ENCODE measurements at regions not wholly inside any gene's neighbourhood (a gene's known extent, or its start where the extent isn't known, plus 50 kb on each side); places are given as distances from the start of the nearest gene placed in this dataset.

GRCh38 chr17:77343031-77343800, 202.4 kb downstream of the SEC14L1 start:
- DNase-seq, result no peak

GRCh38 chr17:77344038-77344437, 203.3 kb downstream of the SEC14L1 start:
- DNase-seq, result no peak

GRCh38 chr17:77345260-77345910, 204.6 kb downstream of the SEC14L1 start:
- no peak for DNase-seq

- no peak for DNase-seq
Measured at GRCh38 chr17:77346765-77347164, 206.0 kb downstream of the SEC14L1 start.

- DNase-seq, result no peak
Measured at GRCh38 chr17:77347544-77347943, 206.8 kb downstream of the SEC14L1 start.

- DNase-seq, result peak; percentile 74
Measured at GRCh38 chr17:77349976-77350830, 209.4 kb downstream of the SEC14L1 start.

- no peak for DNase-seq
Measured at GRCh38 chr17:77352441-77352840, 211.7 kb downstream of the SEC14L1 start.

GRCh38 chr17:77352996-77353395, 212.2 kb downstream of the SEC14L1 start:
- DNase-seq, result no peak

GRCh38 chr17:77353684-77354419, 213.1 kb downstream of the SEC14L1 start:
- no peak for DNase-seq

- DNase-seq, result no peak
Measured at GRCh38 chr17:77354420-77354669, 213.6 kb downstream of the SEC14L1 start.

- DNase-seq, result peak; percentile 81
Measured at GRCh38 chr17:77354670-77355455, 214.1 kb downstream of the SEC14L1 start.

GRCh38 chr17:77356109-77356689, 215.4 kb downstream of the SEC14L1 start:
- no peak for DNase-seq

GRCh38 chr17:77356690-77357201, 216.0 kb downstream of the SEC14L1 start:
- no peak for DNase-seq

- no peak for DNase-seq
Measured at GRCh38 chr17:77358801-77359200, 218.0 kb downstream of the SEC14L1 start.

GRCh38 chr17:77359236-77359635, 218.5 kb downstream of the SEC14L1 start:
- DNase-seq, result no peak

- no peak for DNase-seq
Measured at GRCh38 chr17:77361986-77362620, 221.3 kb downstream of the SEC14L1 start.

GRCh38 chr17:77363821-77364361, 223.1 kb downstream of the SEC14L1 start:
- no peak for DNase-seq

- DNase-seq, result no peak
Measured at GRCh38 chr17:77364381-77364911, 223.7 kb downstream of the SEC14L1 start.

- no peak for DNase-seq
Measured at GRCh38 chr17:77364941-77365583, 224.3 kb downstream of the SEC14L1 start.

- DNase-seq, result no peak
Measured at GRCh38 chr17:77365584-77366186, 224.9 kb downstream of the SEC14L1 start.

Measured in right hindlimb (tissue), 1 donor.